GM19351 (cell line): ENCODE measurements at regions not wholly inside any gene's neighbourhood (a gene's known extent, or its start where the extent isn't known, plus 50 kb on each side); places are given as distances from the start of the nearest gene placed in this dataset.
"Not testable (repeated sequence)": the region's sequence is repeated elsewhere in the genome, so short reads cannot be mapped to it uniquely, and the experiment has no call there.

Source experiments
- ATAC-seq: cut with Tn5 transposase; IDR thresholded peaks from one replicate; pipeline ENCODE4 v1.9.1; 2021; ENCODE audit warnings: mild to moderate bottlenecking, moderate library complexity; ENCODE audit not compliant: unreplicated experiment

DNA sequence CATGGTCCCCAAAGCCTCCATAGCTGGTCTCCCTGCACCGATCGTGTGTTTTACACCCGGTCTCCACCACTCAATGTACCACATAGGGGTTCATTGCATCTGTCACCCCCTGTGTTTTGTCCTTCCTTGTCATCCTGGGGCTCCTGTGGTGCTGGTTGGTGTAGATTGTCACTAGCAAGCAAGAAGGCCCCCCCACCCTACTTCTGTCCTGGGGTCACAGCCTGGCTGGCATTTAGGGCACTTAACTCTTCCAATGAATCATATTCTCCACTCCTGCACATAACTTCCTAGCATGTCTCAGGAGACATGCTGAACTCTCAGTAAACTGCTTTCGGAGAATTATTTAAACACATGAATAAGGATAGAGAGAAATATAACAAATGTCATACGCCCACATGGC, 161.4 kb downstream of the BCL2L11 start:
- not testable (repeated sequence) for ATAC-seq

DNA sequence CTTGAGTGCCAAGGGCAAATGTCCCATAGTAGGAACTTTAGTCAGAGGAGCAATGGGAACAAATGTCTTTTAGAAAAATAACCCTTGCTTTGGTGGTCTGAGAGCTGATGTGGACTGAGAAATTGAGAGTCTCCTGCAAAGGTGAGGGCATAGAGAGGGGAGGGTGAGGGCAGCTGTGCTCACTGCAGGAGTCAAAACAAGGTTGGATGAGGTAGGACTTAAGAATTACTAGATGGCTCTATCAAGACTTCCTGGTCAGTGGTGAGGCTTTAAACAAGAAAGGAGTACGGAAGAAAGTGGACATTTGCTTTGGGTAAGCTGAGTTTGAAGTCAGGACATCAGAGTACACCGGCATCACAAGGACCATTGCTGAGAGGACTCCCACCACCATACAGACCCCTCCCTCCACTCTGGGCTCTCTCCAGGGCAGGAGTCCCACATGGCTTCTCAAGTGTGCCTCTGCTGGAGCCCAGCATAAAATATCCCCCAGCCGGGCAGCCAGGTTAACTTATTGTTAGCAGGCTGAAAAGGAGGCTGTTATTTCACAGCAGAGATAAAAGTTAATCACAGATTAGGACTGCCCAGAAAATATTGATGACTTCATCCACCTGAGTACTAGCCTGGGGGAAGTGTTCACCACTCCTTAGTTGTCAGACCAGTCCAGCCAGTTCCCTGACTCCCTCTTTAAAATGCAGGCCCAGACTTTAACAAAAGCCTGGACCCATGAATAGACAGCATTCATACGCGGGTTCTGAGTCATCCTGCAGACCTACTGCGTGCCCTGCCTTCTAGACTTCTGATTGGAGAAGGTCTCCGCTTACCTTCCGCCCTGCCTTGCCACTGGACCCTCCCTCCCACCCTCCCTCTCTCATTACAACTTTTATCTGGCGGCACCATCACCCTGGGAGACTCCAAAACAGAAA, 167.2 kb downstream of the BCL2L11 start:
- ATAC-seq = not testable (repeated sequence)

DNA sequence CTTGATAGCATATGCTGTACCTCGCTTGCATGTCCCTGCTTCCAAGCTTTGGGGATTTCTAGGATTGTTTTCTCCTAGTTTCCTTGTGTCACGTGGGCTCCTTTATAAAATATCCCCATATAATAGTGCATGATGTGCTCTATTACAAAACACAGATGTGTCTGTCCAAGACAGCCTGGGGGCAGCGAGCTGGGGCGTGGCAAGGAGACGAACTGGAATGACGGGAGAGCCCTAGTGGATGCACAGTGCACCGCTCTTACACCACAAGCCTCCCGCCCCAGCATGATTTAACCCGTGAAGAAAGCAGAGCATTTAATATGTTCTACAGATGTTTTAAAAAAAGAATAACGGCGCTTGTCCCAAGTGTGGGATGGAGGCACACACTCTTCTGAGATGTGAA, 169.7 kb downstream of the BCL2L11 start:
- ATAC-seq = not testable (repeated sequence)

DNA sequence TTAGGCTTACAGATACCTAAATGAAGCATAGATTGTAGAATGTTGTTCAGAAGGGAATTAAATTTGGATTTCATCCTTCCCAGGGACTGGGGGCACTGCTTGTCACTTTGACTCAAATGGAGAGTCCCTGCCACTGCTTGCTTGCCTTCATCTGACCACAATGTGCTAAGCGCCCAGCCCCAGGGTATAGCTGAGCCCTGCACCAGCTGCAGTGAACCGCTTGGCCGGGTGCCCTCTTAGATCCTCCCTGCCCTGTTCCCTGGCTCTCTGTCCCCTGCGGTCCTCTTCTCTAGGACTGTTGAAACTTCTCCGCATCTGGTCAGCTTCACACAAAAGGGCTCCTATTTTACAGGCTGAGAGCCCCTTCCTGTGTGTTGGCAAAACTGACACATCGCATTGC, 170.9 kb downstream of the BCL2L11 start:
- ATAC-seq = not testable (repeated sequence)

DNA sequence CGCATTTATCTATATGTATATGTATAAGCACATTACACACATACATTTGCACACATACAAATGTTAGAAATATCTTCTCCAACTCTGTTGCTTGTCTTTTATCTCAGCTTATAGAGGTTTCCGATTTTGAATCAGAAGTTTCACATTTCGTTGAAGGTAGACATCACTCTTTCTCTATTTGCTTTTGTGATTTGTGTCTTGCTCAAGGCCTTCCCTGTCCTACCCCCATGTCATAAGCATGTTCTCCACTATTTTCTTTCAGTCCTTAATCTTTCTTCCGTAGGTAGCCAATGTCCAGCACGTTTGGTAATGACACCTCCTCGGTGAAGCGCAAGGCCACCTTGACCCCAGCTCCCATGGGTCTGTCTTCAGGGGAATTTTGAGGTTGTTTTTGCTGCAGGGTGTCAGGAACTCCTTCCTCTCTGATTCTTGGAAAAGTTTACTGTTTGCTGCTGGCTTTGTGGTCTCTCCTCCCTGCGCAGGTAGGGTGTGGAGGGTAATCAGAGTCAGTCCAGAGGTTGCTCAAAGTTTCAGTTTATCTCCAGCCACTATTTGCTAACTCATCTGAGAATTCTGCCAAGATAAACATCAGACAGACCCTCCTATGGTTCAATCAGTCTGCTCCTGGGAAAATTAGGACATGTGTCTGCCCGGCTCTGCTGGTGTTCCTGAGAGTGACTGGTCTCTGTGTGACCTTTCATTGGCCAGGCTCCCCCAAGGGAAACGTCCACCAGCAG, 171.7 kb downstream of the BCL2L11 start:
- not testable (repeated sequence) for ATAC-seq

DNA sequence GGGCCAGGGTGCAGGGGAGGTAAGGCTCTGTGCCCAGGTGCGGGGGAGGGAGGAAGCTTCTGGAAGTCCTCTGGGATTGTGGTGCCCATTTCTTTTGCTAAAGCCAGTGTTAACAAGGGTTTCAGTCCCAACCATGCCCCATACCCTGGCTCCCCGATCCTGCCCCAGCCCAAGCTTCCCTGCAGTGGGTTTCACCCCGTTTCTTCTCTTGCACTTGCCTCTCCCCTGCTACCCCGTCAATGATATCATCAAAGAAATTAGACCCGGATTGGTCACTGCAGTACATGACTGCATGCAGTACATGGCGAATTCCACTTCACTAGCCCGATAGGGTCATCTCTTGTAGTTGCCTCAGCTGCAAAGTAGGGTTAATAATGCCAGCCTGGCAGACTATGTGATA, 174.0 kb downstream of the BCL2L11 start:
- not testable (repeated sequence) for ATAC-seq

DNA sequence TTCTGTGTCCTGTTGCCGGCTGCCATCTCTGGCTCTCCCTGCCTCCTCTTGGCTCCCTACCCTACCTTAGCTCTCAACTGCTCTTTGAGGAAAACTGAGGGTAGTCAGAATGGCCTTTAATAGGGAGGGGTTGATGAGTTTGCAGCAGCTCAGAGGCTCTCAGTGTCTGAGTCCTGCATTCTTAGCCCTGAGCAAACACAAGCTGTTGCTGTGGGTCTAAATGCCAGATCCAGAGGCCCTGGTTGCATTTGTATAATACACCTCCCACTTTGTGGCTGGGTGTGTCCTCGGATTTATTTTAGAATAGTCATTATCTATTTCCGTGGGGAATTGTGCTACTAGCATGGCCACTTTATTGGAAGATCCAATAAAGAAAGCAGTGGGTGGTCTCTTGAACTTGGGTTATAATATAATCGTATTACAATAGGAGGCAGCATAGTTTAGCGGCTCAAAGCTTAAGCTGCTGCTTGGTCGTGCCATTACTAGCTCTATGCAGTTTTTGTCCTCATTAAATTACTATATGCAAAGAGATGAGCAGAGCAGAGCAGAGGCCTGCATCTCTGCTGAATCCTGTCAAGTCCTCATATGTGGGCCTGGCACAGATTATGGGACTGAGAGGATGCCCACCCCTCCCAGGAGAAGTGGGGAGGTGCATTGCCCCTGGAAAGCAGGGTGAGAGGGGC, 175.5 kb downstream of the BCL2L11 start:
- ATAC-seq = not testable (repeated sequence)

DNA sequence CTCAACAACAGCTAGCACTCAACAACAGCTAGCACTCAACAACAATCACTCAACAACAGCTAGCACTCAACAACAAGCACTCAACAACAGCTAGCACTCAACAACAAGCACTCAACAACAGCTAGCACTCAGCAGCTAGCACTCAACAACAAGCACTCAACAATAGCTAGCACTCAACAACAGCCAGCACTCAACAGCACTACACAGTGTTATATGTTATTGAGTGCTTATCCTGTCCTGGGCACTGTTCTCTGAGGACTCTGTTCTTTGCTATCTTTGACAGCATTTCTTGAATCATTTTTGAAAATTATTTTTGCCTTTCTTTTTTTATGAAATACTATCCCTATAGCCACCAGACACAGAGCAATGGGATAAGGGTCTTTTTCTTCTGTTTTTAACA, 176.4 kb downstream of the BCL2L11 start:
- not testable (repeated sequence) for ATAC-seq

DNA sequence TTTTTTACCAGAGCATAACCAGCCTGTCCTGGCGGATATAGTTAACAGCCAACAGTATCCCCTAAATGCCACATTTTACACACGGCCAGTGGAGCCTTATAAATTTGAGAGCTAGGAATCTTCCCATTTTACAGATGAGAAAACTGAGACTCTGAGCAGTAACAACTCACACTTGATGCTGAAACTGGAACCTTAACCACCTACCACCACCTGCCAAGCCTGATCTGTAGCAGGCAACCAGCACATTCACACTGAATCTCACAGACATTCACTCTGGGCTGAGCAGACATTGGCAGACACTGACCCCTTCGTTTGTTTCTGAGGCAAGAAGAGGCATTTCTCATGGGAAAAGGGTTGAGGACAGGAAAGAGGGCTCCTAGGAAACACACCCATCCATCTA, 178.2 kb downstream of the BCL2L11 start:
- ATAC-seq = not testable (repeated sequence)

DNA sequence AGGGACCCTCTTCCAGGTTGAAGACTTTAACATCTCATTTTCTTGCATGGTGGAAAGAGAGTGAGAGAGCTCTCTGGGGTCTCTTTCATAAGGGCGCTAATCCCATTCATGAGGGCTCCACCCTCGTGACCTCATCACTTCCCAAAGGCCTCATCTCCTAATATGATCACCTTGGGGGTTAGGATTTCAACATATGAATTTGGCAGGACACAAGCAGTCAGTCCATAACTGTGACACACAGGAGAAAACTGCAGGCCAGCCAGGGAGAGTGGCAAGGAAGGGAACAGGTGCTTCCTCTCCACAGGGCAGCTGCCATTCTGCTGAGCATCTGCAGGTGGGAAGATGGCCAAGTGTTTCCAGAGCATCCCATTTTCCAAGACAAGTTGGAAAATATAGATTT, 178.9 kb downstream of the BCL2L11 start:
- ATAC-seq = not testable (repeated sequence)

DNA sequence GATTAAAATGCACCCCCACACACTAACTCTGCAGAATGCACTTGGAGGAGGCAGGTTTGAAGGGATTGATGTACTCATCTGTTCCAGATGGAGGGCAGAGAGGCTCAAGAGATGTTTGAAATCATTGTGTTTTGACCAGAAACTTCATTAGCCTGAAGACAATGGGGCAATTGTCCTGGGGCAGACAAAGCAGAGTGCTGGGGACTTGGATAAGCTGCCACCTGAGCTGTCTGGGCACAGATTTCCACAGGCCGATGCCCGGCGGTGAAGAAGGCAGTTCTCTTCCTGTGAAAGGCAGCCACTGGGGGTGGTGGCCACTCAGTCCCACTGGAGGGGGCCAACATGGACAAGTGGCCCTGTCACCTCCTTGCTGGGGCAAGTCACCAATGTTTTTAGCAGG, 181.0 kb downstream of the BCL2L11 start:
- not testable (repeated sequence) for ATAC-seq

DNA sequence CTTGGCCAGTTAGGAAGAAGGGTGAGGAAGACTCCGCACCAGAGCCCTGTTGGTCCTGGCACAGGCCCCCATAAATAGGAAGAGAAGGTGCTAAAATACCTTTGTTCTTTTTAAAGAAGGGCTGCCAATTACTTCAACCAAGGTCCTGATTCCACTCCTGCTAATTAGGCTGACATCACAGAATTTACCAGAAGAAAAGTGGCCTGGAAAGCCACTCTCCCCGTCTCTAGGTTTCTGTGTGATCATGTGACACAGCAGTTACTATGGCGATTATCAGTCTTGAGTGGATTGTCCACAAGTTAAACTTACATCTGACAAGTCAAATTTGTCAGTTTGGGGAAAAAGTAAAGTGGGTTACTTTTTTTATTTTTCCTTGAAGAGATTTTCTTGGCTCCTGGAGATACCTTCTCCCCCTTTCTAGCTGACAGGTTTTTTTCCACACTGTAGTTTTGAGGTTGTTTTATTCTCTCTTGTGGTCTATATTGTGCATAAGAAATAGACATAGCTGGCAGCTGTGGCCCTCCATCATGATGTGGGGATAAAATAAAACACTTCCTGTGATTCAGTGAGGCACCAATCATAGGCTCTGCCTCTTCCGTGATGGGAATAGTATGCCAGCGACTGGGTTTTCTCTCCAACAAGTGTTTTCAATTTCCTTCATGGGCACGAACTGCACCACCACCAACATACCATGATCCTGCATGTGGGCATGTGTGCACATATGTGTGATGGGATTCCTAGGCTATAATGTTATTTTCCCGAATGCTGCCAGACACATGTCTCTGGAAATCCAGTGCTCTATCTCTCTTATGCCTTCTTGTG, 181.9 kb downstream of the BCL2L11 start:
- not testable (repeated sequence) for ATAC-seq

DNA sequence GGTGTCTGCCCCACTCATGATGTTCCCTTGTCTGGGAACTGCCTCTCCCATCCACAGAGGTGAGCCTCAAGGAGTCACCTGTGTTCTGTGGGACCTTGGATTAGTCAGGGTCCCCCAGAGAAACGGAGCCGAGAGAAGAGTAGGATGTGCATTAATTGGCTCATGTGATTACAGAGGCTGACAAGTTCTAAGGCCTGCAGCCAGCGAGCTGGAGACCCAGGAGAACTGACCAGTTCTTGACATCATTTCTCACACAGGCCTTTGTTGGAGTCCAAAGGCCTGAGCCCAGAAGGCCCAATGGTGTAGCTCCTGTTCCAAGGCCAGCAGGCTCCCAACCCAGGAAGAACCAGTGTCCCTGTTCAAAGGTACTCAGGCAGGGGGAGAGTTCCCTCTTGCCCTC, 186.6 kb downstream of the BCL2L11 start:
- ATAC-seq = not testable (repeated sequence)

DNA sequence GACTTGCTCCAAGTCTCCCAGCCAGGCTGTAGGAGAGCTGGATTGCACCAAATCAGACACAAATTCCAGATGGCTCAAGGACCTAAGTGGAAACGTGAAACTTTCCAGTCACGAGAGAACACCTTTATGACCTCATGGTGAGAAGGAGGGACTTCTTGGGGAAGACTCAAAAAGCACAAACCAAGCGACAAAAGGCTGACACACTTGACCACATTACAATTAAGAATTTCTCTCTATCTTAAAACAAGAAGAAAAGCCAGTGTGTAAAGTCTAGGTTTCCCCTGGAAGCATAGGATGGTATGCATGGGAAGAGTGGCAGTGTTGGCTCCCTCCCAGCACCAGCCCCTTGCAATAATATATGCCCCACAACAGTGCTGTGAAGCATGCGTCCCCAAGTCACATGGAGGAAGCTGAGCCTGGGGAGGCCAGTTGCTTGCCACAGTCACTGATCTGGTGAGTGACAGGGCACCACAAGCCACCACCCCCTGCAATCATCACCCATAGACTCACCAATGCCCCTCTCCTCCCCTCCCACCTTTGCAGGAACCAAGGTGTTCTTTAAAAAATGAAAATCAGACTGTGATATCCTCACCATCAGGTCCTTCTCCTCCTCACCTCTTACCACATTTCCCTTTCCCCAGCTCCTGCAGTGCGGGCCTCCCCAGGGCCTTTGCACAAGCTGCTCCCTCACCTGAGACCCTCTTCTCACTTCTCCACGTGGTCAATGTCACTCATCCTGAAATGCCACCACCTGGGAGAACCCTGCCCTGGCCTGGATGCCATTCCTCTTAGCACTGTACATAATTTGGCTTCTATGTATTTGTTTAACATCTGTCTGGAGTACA, 188.7 kb downstream of the BCL2L11 start:
- not testable (repeated sequence) for ATAC-seq

DNA sequence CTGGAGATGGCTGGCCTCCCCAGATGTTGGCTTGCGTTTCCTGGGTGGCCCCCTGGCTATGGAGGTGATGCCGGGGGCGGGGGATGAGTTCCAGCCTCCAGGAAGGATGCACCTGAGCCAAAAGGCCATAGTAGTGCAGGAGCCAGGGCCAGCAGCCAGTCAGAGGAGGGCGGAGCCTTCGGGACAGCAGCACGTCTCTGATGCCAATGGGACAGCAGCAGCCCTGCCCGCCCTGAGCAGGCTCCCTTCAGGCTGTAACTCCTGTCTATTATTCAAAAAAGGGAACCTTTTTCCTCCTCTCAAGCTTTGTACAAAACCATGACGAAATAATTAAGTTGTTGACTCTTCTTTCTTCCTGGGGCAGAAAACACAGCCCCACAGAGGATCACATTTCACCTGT, 189.7 kb downstream of the BCL2L11 start:
- not testable (repeated sequence) for ATAC-seq

DNA sequence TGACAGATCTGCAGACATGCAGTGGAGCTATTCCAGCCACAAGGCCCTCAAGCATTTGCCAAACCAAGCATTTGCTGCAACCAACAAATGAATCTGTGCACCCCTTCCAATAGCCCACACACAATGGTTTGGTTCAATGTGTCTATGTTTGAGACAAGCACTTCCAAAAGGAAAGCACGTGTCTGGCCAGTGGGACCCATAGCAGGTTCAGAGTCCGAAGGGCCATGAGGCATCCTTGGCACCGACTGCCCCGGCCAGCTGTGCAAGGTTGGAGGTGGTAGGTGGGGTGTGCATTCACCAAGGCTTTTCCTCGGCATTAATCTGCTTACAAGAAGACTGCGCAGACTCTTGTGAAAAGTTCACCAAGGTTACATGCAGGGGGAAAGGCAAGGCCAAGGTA, 190.9 kb downstream of the BCL2L11 start:
- ATAC-seq = not testable (repeated sequence)

DNA sequence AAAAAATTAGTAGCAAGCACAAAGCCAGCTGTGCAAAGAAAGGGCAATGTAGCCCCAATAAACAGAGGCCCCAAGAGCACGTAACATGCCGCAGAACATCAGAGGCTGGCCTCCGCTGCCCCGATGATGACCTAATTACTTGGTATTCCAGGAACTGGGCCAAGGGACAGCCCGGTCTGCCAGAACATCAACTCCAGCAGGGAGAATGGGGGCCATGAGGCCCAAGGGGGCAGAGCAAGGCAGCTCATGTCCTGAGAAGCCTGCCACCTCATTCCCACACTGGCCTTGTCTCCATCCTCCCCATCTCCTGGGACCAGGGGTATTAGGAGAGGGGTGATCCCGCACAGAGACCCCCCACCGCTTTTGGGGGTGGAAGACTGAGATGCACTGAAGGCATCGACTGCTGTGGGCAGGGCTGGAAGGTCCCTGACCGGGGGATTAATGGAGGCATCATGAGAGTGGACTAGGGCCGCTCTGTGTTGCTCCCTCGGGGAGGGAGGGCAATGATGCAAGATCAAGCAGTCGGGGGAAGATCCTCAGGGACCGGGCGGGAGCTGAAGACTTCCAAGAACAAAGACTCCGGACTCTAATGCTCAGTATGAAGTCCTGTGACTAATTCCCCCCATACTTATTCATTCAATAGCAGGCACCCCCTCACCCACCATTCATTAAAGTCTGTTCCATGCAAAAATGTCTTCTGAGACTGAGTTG, 192.3 kb downstream of the BCL2L11 start:
- not testable (repeated sequence) for ATAC-seq

DNA sequence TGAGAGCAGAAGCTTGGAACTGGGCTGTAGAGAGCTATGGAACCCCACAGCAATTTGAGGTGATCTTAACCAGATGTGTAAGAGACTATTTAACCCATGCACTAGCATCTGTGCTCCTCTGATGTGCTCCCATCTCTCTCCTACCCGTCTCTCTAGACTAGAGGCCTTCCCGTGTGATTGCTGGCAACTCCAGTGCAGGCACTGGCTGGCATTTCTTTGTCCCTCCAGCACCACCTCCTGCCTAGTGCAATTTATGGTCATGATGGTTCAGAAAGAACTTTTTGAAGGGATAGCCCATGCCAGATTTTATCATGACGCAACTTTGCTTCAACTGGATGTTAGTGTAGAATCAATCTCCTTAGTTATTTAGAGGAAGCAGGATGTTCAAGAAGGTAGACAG, 193.0 kb downstream of the BCL2L11 start:
- ATAC-seq = not testable (repeated sequence)
